ENCODE measurements at regions not wholly inside any gene's neighbourhood (a gene's known extent, or its start where the extent isn't known, plus 50 kb on each side); places are given as distances from the start of the nearest gene placed in this dataset.

GRCh38 chrX:94871640-94872039 lies 1197.6 kb downstream of the FAM133A start:
- TF ChIP-seq CTCF (IDR thresholded peaks at IDR 0.05) (no peak), ZFX (IDR thresholded peaks at IDR 0.05; ENCODE audit: borderline replicate concordance) (no peak)
